H1 (cell line): ENCODE measurements at regions not wholly inside any gene's neighbourhood (a gene's known extent, or its start where the extent isn't known, plus 50 kb on each side); places are given as distances from the start of the nearest gene placed in this dataset.

Experiments used
- CTCF ChIA-PET: fragments of 300-600 bp; sonication (Branson Sonifier 250); formaldehyde crosslinking; loops from one replicate; lab custom pipeline; 2021; ENCODE audit not compliant: partially characterized antibody; lab: Charles Lee
- POLR2A ChIA-PET: fragments of 300-600 bp; sonication (Branson Sonifier 250); formaldehyde crosslinking; loops from one replicate; lab custom pipeline; 2021; ENCODE audit warnings: inconsistent platforms; ENCODE audit not compliant: partially characterized antibody; lab: Charles Lee
- DNase-seq, 2 experiments: peaks; one replicate each; pipeline versions ENCODE4 v3.0.0 to v3.0.0-alpha.2; 2010 to 2022; ENCODE audit warnings: low spot score in 2 of 2, low read depth in 1 of 2, mixed read lengths in 1 of 2
- FAIRE-seq: peaks from 2 replicates; lab custom pipeline; 2011; peaks lifted over from hg19 to GRCh38; lab: Jason Lieb, UNC
- H2AFZ ChIP-seq: 2 replicates; pipeline ENCODE4 v1.8.1; 2012; ENCODE audit warnings: low read length, inconsistent platforms
- H2AK5ac ChIP-seq: 2 replicates; pipeline ENCODE4 v1.6.1; 2013; ENCODE audit warnings: low read depth, low read length
- H2BK120ac ChIP-seq: replicated peaks from 2 replicates; pipeline ENCODE3; 2013; ENCODE audit warnings: low read depth, low read length, inconsistent platforms
- H2BK12ac ChIP-seq: 2 replicates; pipeline ENCODE4 v1.6.1; 2013; ENCODE audit warnings: low read depth, low read length
- H2BK15ac ChIP-seq: 2 replicates; pipeline ENCODE4 v1.6.1; 2013; ENCODE audit warnings: low read length
- H2BK20ac ChIP-seq: 2 replicates; pipeline ENCODE4 v1.6.1; 2013; ENCODE audit warnings: low read length
- H2BK5ac ChIP-seq: 2 replicates; pipeline ENCODE4 v1.6.1; 2013; ENCODE audit warnings: low read depth, low read length
- H3K14ac ChIP-seq: 2 replicates; pipeline ENCODE4 v1.6.1; 2013; ENCODE audit warnings: inconsistent platforms; ENCODE audit not compliant: insufficient read length
- H3K18ac ChIP-seq: 2 replicates; pipeline ENCODE4 v1.6.1; 2013; ENCODE audit warnings: low read length; ENCODE audit errors: extremely low read depth
- H3K23ac ChIP-seq: 2 replicates; pipeline ENCODE4 v1.6.1; 2013; ENCODE audit warnings: inconsistent platforms; ENCODE audit not compliant: insufficient read length
- H3K23me2 ChIP-seq: 2 replicates; pipeline ENCODE4 v1.6.1; 2013; ENCODE audit warnings: low read depth, low read length
- H3K27ac ChIP-seq: 2 replicates; pipeline ENCODE4 v1.6.1; 2011; ENCODE audit warnings: low read depth, low read length, inconsistent platforms
- H3K27me3 ChIP-seq, 4 experiments: replicated peaks in 1 of 4; 1 replicate in 1 of 4; 2 replicates in 3 of 4; pipeline versions ENCODE4 v1.6.1 to v1.8.1; 2011 to 2013; ENCODE audit warnings: low read length in 3 of 4, mild to moderate bottlenecking in 3 of 4, inconsistent platforms in 2 of 4, mixed read lengths in 2 of 4, moderate library complexity in 1 of 4; ENCODE audit not compliant: control insufficient read depth in 3 of 4, insufficient read depth in 3 of 4; ENCODE audit errors: extremely low read depth in 1 of 4
- H3K36me3 ChIP-seq, 4 experiments: 2 replicates each; pipeline versions ENCODE4 v1.6.1 to v1.8.1; 2011 to 2013; ENCODE audit warnings: mild to moderate bottlenecking in 4 of 4, low read length in 3 of 4, moderate library complexity in 2 of 4, control low read depth in 1 of 4, inconsistent platforms in 1 of 4; ENCODE audit not compliant: insufficient read depth in 4 of 4, control insufficient read depth in 2 of 4
- H3K4ac ChIP-seq: replicated peaks from 2 replicates; pipeline ENCODE3; 2013; ENCODE audit warnings: low read length, low read depth, mixed read lengths, inconsistent platforms; ENCODE audit not compliant: insufficient read length
- H3K4me1 ChIP-seq, 4 experiments: replicated peaks in 1 of 4; 1 replicate in 1 of 4; 2 replicates in 3 of 4; pipeline versions ENCODE4 v1.6.1 to v1.8.1; 2011 to 2013; ENCODE audit warnings: low read length in 3 of 4, inconsistent platforms in 2 of 4, mixed read lengths in 1 of 4; ENCODE audit not compliant: insufficient read depth in 4 of 4, control insufficient read depth in 3 of 4
- H3K4me2 ChIP-seq, 2 experiments: 2 replicates each; pipeline versions ENCODE4 v1.6.1 to v1.8.1; 2011 to 2013; ENCODE audit warnings: low read depth in 2 of 2, low read length in 2 of 2, control low read depth in 1 of 2, inconsistent platforms in 1 of 2, mild to moderate bottlenecking in 1 of 2; ENCODE audit not compliant: insufficient read depth in 1 of 2
- H3K4me3 ChIP-seq, 4 experiments: fragments of 200-600, 300-600 bp in 1 of 4; sonication (generic), shearing (Covaris generic), sonication (Bioruptor Twin) in 1 of 4; 2 replicates each; pipeline versions ENCODE4 v1.5.1 to v1.8.1; 2011 to 2016; ENCODE audit warnings: low read length in 4 of 4, low read depth in 3 of 4, control low read depth in 2 of 4, inconsistent platforms in 2 of 4, mild to moderate bottlenecking in 2 of 4, mixed read lengths in 1 of 4, moderate library complexity in 1 of 4; ENCODE audit not compliant: insufficient read depth in 2 of 4; ENCODE audit errors: extremely low read depth in 1 of 4
- H3K56ac ChIP-seq: replicated peaks from 2 replicates; pipeline ENCODE3; 2013; ENCODE audit warnings: low read depth, mild to moderate bottlenecking, mixed read lengths, low read length, inconsistent platforms; ENCODE audit not compliant: insufficient read length
- H3K79me1 ChIP-seq: 2 replicates; pipeline ENCODE4 v1.6.1; 2013; ENCODE audit warnings: low read depth, low read length, control low read depth
- H3K79me2 ChIP-seq, 2 experiments: 2 replicates each; pipeline versions ENCODE4 v1.6.1 to v1.8.1; 2012 to 2013; ENCODE audit warnings: low read length in 2 of 2, mild to moderate bottlenecking in 2 of 2, inconsistent platforms in 1 of 2; ENCODE audit not compliant: insufficient read depth in 2 of 2, control insufficient read depth in 1 of 2
- H3K9ac ChIP-seq, 4 experiments: replicated peaks in 1 of 4; 1 replicate in 1 of 4; 2 replicates in 3 of 4; pipeline versions ENCODE4 v1.6.1 to v1.8.1; 2011 to 2013; ENCODE audit warnings: low read depth in 3 of 4, low read length in 3 of 4, control low read depth in 2 of 4, mild to moderate bottlenecking in 2 of 4, moderate library complexity in 2 of 4, inconsistent platforms in 1 of 4; ENCODE audit errors: extremely low read depth in 1 of 4
- H3K9me3 ChIP-seq, 2 experiments: 2 replicates each; pipeline versions ENCODE4 v1.6.1 to v1.8.1; 2012 to 2013; ENCODE audit warnings: mild to moderate bottlenecking in 2 of 2, moderate library complexity in 2 of 2, control low read depth in 1 of 2, inconsistent platforms in 1 of 2, low read depth in 1 of 2, low read length in 1 of 2, mixed read lengths in 1 of 2; ENCODE audit not compliant: insufficient read depth in 2 of 2
- H4K20me1 ChIP-seq, 2 experiments: replicated peaks in 1 of 2; 2 replicates each; pipeline versions ENCODE3 to v1.8.1; 2011 to 2013; ENCODE audit warnings: inconsistent platforms in 2 of 2, low read length in 2 of 2, mild to moderate bottlenecking in 1 of 2; ENCODE audit not compliant: insufficient read depth in 2 of 2, control insufficient read depth in 1 of 2
- H4K5ac ChIP-seq: 2 replicates; pipeline ENCODE4 v1.6.1; 2013; ENCODE audit warnings: low read length, low read depth, mixed read lengths, inconsistent platforms; ENCODE audit not compliant: insufficient read length
- H4K8ac ChIP-seq: 2 replicates; pipeline ENCODE4 v1.8.0; 2013; ENCODE audit warnings: mild to moderate bottlenecking, moderate library complexity, low read length, inconsistent platforms; ENCODE audit not compliant: insufficient read depth; ENCODE audit errors: extremely low read depth
- H4K91ac ChIP-seq: replicated peaks from 2 replicates; pipeline ENCODE3; 2013; ENCODE audit warnings: low read length, mixed read lengths, inconsistent platforms; ENCODE audit not compliant: insufficient read length
- CHD1 ChIP-seq: IDR thresholded peaks from 2 replicates; pipeline ENCODE4 v1.6.1; 2012; ENCODE audit warnings: low read depth, low read length, improper control_type of control experiment
- CHD2 ChIP-seq: IDR thresholded peaks from 2 replicates; pipeline ENCODE4 v1.6.1; 2012; ENCODE audit warnings: low read length, improper control_type of control experiment
- KDM5A ChIP-seq: fragments of 200-600 bp; IDR thresholded peaks from 2 replicates; pipeline ENCODE4 v1.7.1; 2012; ENCODE audit warnings: mild to moderate bottlenecking, low read length, inconsistent platforms, mixed read lengths
- MAFK ChIP-seq: IDR thresholded peaks from 2 replicates; pipeline ENCODE4 v1.6.1; 2012; ENCODE audit warnings: low read depth, mild to moderate bottlenecking, improper control_type of control experiment, low read length
- MAX ChIP-seq: IDR thresholded peaks from 2 replicates; pipeline ENCODE4 v1.6.1; 2012; ENCODE audit warnings: inconsistent platforms
- NRF1 ChIP-seq: IDR thresholded peaks from 2 replicates; pipeline ENCODE4 v1.6.1; 2011; ENCODE audit warnings: mild to moderate bottlenecking, low read depth, low read length, improper control_type of control experiment
- SRF ChIP-seq: IDR thresholded peaks from 2 replicates; pipeline ENCODE4 v1.6.1; 2011; ENCODE audit warnings: mild to moderate bottlenecking, low read depth, low read length, moderate library complexity
- USF2 ChIP-seq: IDR thresholded peaks from 2 replicates; pipeline ENCODE4 v1.6.1; 2011; ENCODE audit warnings: low read length, improper control_type of control experiment
- WGBS, 2 experiments: shearing (Covaris generic) in 1 of 2; methylation state at CpG; one replicate each; pipeline versions ENCODE4 v1.1.6 to v1.1.7; 2013 to 2015; ENCODE audit warnings: low lambda C conversion rate in 2 of 2, mixed read lengths in 2 of 2, inconsistent platforms in 1 of 2, low coverage in 1 of 2, missing lambda C conversion rate in 1 of 2; ENCODE audit not compliant: insufficient replicate concordance in 2 of 2, insufficient coverage in 1 of 2, insufficient read length in 1 of 2; ENCODE audit errors: extremely low coverage in 1 of 2, missing lambda C conversion rate in 1 of 2; 5-methylcytosine and 5-hydroxymethylcytosine counted together

DNA sequence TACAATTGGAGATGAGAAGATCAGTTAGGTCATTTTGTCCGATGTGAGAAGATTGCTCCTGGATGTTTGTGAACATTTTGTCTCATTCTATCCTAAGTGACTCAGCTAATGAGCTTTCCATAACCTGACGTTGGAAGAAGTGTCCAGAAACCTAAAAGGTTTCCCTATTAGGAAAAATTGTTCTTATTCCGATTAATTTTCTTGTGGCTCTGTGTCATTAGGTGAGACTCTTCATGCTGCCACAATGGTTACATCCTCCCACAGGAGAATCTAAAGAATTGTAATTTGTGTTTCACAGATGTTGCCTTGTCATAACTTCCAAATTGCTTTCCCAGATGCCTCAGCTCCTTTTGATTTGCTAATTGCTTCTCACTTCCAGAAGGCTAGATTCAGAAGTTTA is 261.0 kb upstream of the APCDD1 start:
- Histone ChIP-seq H3K79me2 (no peaks in the 10 kb centered on the region), H3K23ac (no peak overlapping the region), H2BK20ac (no peak overlapping the region), H4K5ac (no peak overlapping the region), H2BK5ac (no peak overlapping the region), H3K18ac (no peak overlapping the region), H3K14ac (no peak overlapping the region), H3K9ac (no peak overlapping the region), H2BK120ac (no peak overlapping the region), H2AFZ (no peak overlapping the region), H3K4ac (no peak overlapping the region), H3K23me2 (no peaks in the 10 kb centered on the region), H3K9me3 (no peaks in the 10 kb centered on the region), H3K27ac (no peak overlapping the region), H3K79me1 (no peaks in the 10 kb centered on the region), H3K4me1 (no peaks in the 10 kb centered on the region), H4K91ac (no peak overlapping the region), H3K56ac (no peak overlapping the region), H3K27me3 (no peaks in the 10 kb centered on the region), H3K36me3 (no peaks in the 10 kb centered on the region), H4K20me1 (no peaks in the 10 kb centered on the region), H3K4me3 (no peak overlapping the region), H4K8ac (no peak overlapping the region), H2BK15ac (no peak overlapping the region), H3K4me2 (no peak overlapping the region), H2BK12ac (no peak overlapping the region), H2AK5ac (no peak overlapping the region)
- FAIRE-seq: no peak
- POLR2A ChIA-PET: no interaction called here
- 88% methylated on average over 3 of the region's 3 CpGs; no CpG with 5 or more reads in 1 of the 2 experiments for WGBS, 2 experiments
- no peak for TF ChIP-seq USF2
- TF ChIP-seq SRF: no peak
- TF ChIP-seq CHD2: no peak
- no peak for TF ChIP-seq MAX
- TF ChIP-seq CHD1: no peak
- TF ChIP-seq KDM5A: no peak
- no peak for TF ChIP-seq MAFK
- no peak for TF ChIP-seq NRF1
- no peak for DNase-seq
- CTCF ChIA-PET: no interaction called here
